ENCODE measurements at regions not wholly inside any gene's neighbourhood (a gene's known extent, or its start where the extent isn't known, plus 50 kb on each side); places are given as distances from the start of the nearest gene placed in this dataset.

GRCh38 chrX:125711103-125711502 lies 391.4 kb downstream of the TEX13C start:
- no peaks in the 10 kb centered on the region for H3K27me3 ChIP-seq
- no peaks in the 10 kb centered on the region for H3K4me1 ChIP-seq
- TF ChIP-seq, protein P1, sequence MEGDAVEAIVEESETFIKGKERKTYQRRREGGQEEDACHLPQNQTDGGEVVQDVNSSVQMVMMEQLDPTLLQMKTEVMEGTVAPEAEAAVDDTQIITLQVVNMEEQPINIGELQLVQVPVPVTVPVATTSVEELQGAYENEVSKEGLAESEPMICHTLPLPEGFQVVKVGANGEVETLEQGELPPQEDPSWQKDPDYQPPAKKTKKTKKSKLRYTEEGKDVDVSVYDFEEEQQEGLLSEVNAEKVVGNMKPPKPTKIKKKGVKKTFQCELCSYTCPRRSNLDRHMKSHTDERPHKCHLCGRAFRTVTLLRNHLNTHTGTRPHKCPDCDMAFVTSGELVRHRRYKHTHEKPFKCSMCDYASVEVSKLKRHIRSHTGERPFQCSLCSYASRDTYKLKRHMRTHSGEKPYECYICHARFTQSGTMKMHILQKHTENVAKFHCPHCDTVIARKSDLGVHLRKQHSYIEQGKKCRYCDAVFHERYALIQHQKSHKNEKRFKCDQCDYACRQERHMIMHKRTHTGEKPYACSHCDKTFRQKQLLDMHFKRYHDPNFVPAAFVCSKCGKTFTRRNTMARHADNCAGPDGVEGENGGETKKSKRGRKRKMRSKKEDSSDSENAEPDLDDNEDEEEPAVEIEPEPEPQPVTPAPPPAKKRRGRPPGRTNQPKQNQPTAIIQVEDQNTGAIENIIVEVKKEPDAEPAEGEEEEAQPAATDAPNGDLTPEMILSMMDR (IDR thresholded peaks at IDR 0.05; ENCODE audit: low read depth, low read length) = no peak
- DNase-seq = no peak
- no peaks in the 10 kb centered on the region for H3K36me3 ChIP-seq
- H3K4me3 ChIP-seq (ENCODE audit: low read depth, low read length) = no peak overlapping the region
- H3K9me3 ChIP-seq = no peaks in the 10 kb centered on the region

GRCh38 chrX:125713633-125714032 lies 394.0 kb downstream of the TEX13C start:
- no peaks in the 10 kb centered on the region for H3K9me3 ChIP-seq

DNA sequence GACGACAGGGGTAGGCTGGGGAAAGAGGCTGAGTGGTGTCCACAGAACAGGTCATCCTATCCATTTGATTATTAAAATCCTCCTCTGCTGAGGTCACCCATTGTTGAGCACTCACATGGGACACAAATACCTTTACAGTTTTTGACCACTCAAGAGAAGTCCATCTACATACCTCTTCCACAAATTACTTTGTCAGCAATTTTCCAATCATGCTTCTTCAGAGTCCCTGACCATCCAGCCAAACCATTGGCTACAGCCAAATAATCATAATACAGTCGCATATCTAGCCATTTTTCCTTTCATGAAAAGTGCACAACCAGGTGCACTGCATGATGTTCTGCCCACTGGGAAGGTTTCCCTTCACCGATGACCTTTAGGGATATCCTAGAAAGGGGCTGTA lies 407.4 kb downstream of the TEX13C start:
- Histone ChIP-seq H3K4me1 (no peaks in the 10 kb centered on the region), H3K36me3 (no peaks in the 10 kb centered on the region), H3K9me3 (no peaks in the 10 kb centered on the region), H3K27me3 (no peaks in the 10 kb centered on the region), H3K4me3 (ENCODE audit: low read depth, low read length) (no peak overlapping the region)
- DNase-seq = no peak
- TF ChIP-seq, protein P1 (IDR thresholded peaks at IDR 0.05; ENCODE audit: low read depth, low read length) = no peak

More at GRCh38 chrX:125713633-125714032, 394.0 kb downstream of the TEX13C start:
- Histone ChIP-seq H3K27me3 (no peaks in the 10 kb centered on the region), H3K4me3 (ENCODE audit: low read depth, low read length) (no peak overlapping the region), H3K36me3 (no peaks in the 10 kb centered on the region), H3K4me1 (no peaks in the 10 kb centered on the region)
- TF ChIP-seq, protein P1 (IDR thresholded peaks at IDR 0.05; ENCODE audit: low read depth, low read length) = no peak
- DNase-seq = no peak

GRCh38 chrX:125736008-125736729 lies 416.5 kb downstream of the TEX13C start:
- H3K27me3 ChIP-seq = no peaks in the 10 kb centered on the region
- TF ChIP-seq, protein P1 (IDR thresholded peaks at IDR 0.05; ENCODE audit: low read depth, low read length) = no peak
- no peaks in the 10 kb centered on the region for H3K9me3 ChIP-seq
- H3K4me3 ChIP-seq (ENCODE audit: low read depth, low read length) = no peak overlapping the region
- H3K36me3 ChIP-seq = no peaks in the 10 kb centered on the region
- no peak for DNase-seq
- H3K4me1 ChIP-seq = no peaks in the 10 kb centered on the region

DNA sequence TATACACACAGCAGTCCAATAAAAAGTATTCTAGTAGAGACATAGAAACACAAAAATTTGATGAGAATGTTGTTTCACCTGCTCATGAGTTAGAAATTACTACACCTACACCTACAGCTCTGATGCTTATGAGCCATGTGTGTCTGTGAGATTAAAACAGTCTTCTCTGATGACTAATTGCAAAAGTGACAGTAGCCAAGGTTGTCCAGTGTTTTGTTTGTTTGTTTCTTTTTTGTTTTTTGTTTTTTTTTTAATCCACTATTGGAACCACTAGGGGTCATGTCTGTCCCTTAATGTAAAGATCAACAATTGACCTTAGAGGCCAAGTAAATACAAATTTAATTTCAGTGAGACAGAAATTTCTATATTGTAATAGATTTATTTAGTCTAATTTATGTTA lies 423.1 kb downstream of the TEX13C start:
- no peaks in the 10 kb centered on the region for H3K9me3 ChIP-seq
- DNase-seq = no peak
- H3K36me3 ChIP-seq = no peaks in the 10 kb centered on the region
- TF ChIP-seq, protein P1 (IDR thresholded peaks at IDR 0.05; ENCODE audit: low read depth, low read length) = no peak
- no peak overlapping the region for H3K4me3 ChIP-seq (ENCODE audit: low read depth, low read length)
- H3K27me3 ChIP-seq = no peaks in the 10 kb centered on the region
- no peaks in the 10 kb centered on the region for H3K4me1 ChIP-seq

DNA sequence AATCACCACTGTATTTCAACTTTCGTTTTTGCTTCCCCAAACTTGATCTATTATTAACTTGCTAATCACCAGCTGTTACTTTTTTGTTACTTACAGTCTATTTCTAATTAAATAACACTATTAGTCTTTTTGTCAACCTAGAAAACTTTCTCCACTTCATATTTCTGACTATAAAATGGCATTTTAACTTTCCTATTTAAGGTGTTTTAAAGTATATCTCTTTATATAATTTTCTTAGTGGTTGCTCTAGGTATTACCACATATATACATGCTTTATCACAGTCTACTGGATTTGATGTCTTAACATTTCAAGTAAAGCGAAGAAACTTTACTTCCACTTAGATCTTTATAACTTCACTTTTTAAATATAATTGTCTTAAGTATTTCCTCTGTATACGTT lies 421.2 kb downstream of the DCAF12L2 start:
- Histone ChIP-seq H3K27me3 (no peaks in the 10 kb centered on the region), H3K9me3 (no peaks in the 10 kb centered on the region), H3K36me3 (no peaks in the 10 kb centered on the region), H3K4me3 (ENCODE audit: low read depth, low read length) (no peak overlapping the region), H3K4me1 (no peaks in the 10 kb centered on the region)
- TF ChIP-seq, protein P1 (IDR thresholded peaks at IDR 0.05; ENCODE audit: low read depth, low read length) = no peak
- DNase-seq = no peak

All from BE2C (cell line).